ENCODE measurements at regions not wholly inside any gene's neighbourhood (a gene's known extent, or its start where the extent isn't known, plus 50 kb on each side); places are given as distances from the start of the nearest gene placed in this dataset.

DNA sequence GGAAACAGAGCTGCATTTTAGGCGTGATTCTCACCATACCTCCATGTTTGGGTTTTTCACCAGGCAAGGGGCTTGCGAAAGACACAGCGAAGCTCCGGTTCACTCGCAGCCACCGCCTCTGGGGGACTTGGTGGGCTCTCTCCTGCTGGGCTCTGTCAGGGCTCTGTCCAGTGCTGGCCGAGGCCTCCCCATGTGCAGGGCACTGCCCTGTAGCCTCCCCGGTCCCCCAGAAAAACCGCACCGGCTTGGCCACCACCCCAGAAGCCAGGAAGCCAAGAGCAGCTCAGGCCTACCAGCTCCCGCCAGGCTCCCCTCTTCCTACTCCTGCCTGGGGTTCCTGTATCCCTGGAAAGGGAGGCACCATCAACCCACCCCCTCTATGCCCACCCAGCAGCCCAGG lies 151.5 kb downstream of the CTTN start:
- H3K4me1 ChIP-seq (ENCODE audit: insufficient read depth, low read length), result no peaks in the 10 kb centered on the region
- no peak overlapping the region for H3K4me3 ChIP-seq (replicated peaks in 1 of 3; ENCODE audit: insufficient read depth in 1 of 3, low read depth in 2 of 3, low read length in 3 of 3)
- WGBS (ENCODE audit: low lambda C conversion rate), result 96% methylated on average over 7 of the region's 11 CpGs
- FAIRE-seq (no peak), ATAC-seq (no peak), DNase-seq (ENCODE audit: low spot score) (no peak)
- CTCF ChIA-PET (ENCODE audit: low intra/inter-chr PET ratio, low total read pairs), result no interaction called here
- H3K9ac ChIP-seq (ENCODE audit: insufficient read depth, low read depth, low read length), result no peak overlapping the region
- POLR2A ChIA-PET, result no interaction called here
- no peak overlapping the region for H2AFZ ChIP-seq (ENCODE audit: low read length)
- intact Hi-C loops (cut with micrococcal nuclease; ENCODE audit: unreplicated experiment) (no loop called here), in situ Hi-C loops (cut with HindIII; ENCODE audit: extremely low pct_ligation_motif_present, low pct_unique_long_range_greater_than_20kb) (no loop called here)
- no peaks in the 10 kb centered on the region for H3K79me2 ChIP-seq (ENCODE audit: insufficient read depth, low read length)
- TF ChIP-seq ZNF7 (CRISPR knock-in tag; IDR thresholded peaks at IDR 0.05) (no peak), HOXA3 (CRISPR knock-in tag; IDR thresholded peaks at IDR 0.05) (no peak), SP4 (CRISPR knock-in tag; IDR thresholded peaks at IDR 0.05) (no peak), NAIF1 (CRISPR knock-in tag; IDR thresholded peaks at IDR 0.05; ENCODE audit: borderline replicate concordance) (no peak), U2AF1 (optimal IDR thresholded peaks at IDR 0.05; ENCODE audit: low read depth, low read length) (no peak), ZNF577 (CRISPR knock-in tag; IDR thresholded peaks at IDR 0.05; ENCODE audit: borderline replicate concordance, low read depth) (no peak), SP140L (CRISPR knock-in tag; IDR thresholded peaks at IDR 0.05; ENCODE audit: borderline replicate concordance) (no peak), ZSCAN12 (CRISPR knock-in tag; IDR thresholded peaks at IDR 0.05) (no peak), SP2 (CRISPR knock-in tag; IDR thresholded peaks at IDR 0.05) (no peak)
- TF ChIP-seq, protein P1, sequence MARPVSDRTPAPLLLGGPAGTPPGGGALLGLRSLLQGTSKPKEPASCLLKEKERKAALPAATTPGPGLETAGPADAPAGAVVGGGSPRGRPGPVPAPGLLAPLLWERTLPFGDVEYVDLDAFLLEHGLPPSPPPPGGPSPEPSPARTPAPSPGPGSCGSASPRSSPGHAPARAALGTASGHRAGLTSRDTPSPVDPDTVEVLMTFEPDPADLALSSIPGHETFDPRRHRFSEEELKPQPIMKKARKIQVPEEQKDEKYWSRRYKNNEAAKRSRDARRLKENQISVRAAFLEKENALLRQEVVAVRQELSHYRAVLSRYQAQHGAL (CRISPR knock-in tag; IDR thresholded peaks at IDR 0.05; ENCODE audit: not compliant biosample characterization), result no peak
- no peaks in the 10 kb centered on the region; a peak in 2 of 5 replicates for H3K36me3 ChIP-seq (replicated peaks in 1 of 2; ENCODE audit: control insufficient read depth in 1 of 2, insufficient read depth in 2 of 2, low read length in 2 of 2)
- no peaks in the 10 kb centered on the region for H3K27me3 ChIP-seq (ENCODE audit: control insufficient read depth in 1 of 2, insufficient read depth in 2 of 2, low read length in 2 of 2)
- BruUV-seq (replicated peaks), result no TSS peak
- H4K20me1 ChIP-seq (ENCODE audit: insufficient read depth, low read length), result peaks cover 3% of the 10 kb centered on the region; the same call in 1 of the 2 replicates
- H3K27ac ChIP-seq (ENCODE audit: extremely low read length, insufficient read depth, low read length), result no peak overlapping the region
- H3K4me2 ChIP-seq (ENCODE audit: low read depth, low read length), result no peak overlapping the region
- no peaks in the 10 kb centered on the region for H3K9me3 ChIP-seq (ENCODE audit: low read length)
